ENCODE measurements at regions not wholly inside any gene's neighbourhood (a gene's known extent, or its start where the extent isn't known, plus 50 kb on each side); places are given as distances from the start of the nearest gene placed in this dataset.

- no peak for DNase-seq (ENCODE audit: low spot score)
These were observed 61.6 kb upstream of the COL13A1 start for GRCh38 chr10:69740126-69740525.

- DNase-seq (ENCODE audit: low spot score): no peak
These were observed 60.5 kb upstream of the COL13A1 start for GRCh38 chr10:69741252-69741651.

- no peak for DNase-seq (ENCODE audit: low spot score)
These were observed 59.9 kb upstream of the COL13A1 start for GRCh38 chr10:69741671-69742355.

- DNase-seq (ENCODE audit: low spot score): no peak
These were observed 59.4 kb upstream of the COL13A1 start for GRCh38 chr10:69742356-69742695.

GRCh38 chr10:69742928-69743602, 58.6 kb upstream of the COL13A1 start:
- DNase-seq (ENCODE audit: low spot score): no peak

GRCh38 chr10:69744971-69745370, 56.7 kb upstream of the COL13A1 start:
- no peak for DNase-seq (ENCODE audit: low spot score)

- no peak for DNase-seq (ENCODE audit: low spot score)
These were observed 56.0 kb upstream of the COL13A1 start for GRCh38 chr10:69745698-69746097.

GRCh38 chr10:69747179-69747578, 54.5 kb upstream of the COL13A1 start:
- no peak for DNase-seq (ENCODE audit: low spot score)

GRCh38 chr10:69748621-69749020, 53.1 kb upstream of the COL13A1 start:
- no peak for DNase-seq (ENCODE audit: low spot score)

- DNase-seq (ENCODE audit: low spot score): no peak
These were observed 52.3 kb upstream of the COL13A1 start for GRCh38 chr10:69749178-69750010.

GRCh38 chr10:69750011-69750373, 51.7 kb upstream of the COL13A1 start:
- no peak for DNase-seq (ENCODE audit: low spot score)

- no peak for DNase-seq (ENCODE audit: low spot score)
These were observed 51.0 kb upstream of the COL13A1 start for GRCh38 chr10:69750725-69751124.

- no peak for DNase-seq (ENCODE audit: low spot score)
These were observed 50.5 kb upstream of the COL13A1 start for GRCh38 chr10:69751214-69751613.

All from ureter (tissue), 1 donor.